Peyer's patch (tissue), 4 donors: ENCODE measurements at regions not wholly inside any gene's neighbourhood (a gene's known extent, or its start where the extent isn't known, plus 50 kb on each side); places are given as distances from the start of the nearest gene placed in this dataset.

Experiments used
- DNase-seq, 3 donors: peaks; one replicate each; pipeline ENCODE4 v3.0.0-alpha.2; 2017 to 2019
- H3K27ac ChIP-seq, 4 donors: fragments of 200-600 bp; sonication (generic); one replicate each; pipeline ENCODE4 v1.5.1; 2016 to 2019
- H3K27me3 ChIP-seq, 2 donors: fragments of 200-600 bp; sonication (generic); one replicate each; pipeline ENCODE4 v1.5.1; 2019
- H3K36me3 ChIP-seq, 3 donors: fragments of 200-600 bp; sonication (generic); one replicate each; pipeline ENCODE4 v1.5.1; 2016 to 2019
- H3K4me1 ChIP-seq, 4 donors: fragments of 200-600 bp; sonication (generic); one replicate each; pipeline ENCODE4 v1.5.1; 2016 to 2019
- H3K4me3 ChIP-seq, 4 donors: fragments of 200-600 bp; sonication (generic); 1 replicate in 3 of 4; 2 replicates in 1 of 4; pipeline ENCODE4 v1.5.1; 2016 to 2019; ENCODE audit warnings: mild to moderate bottlenecking in 1 of 4
- H3K9me3 ChIP-seq, 4 donors: fragments of 200-600 bp; sonication (generic); one replicate each; pipeline ENCODE4 v1.5.1; 2016 to 2019; ENCODE audit warnings: mild to moderate bottlenecking in 1 of 4
- CTCF ChIP-seq, 6 experiments: fragments of 450-650 bp in 4 of 6; fragments of 200-600 bp in 2 of 6; sonication (generic) in 1 of 6; IDR thresholded peaks; one replicate each; pipeline ENCODE4 v1.5.1; 2017 to 2019; ENCODE audit warnings: antibody characterized with exemption in 6 of 6, mild to moderate bottlenecking in 3 of 6, moderate library complexity in 1 of 6
- POLR2A ChIP-seq, 2 donors: fragments of 450-650 bp; IDR thresholded peaks; one replicate each; pipeline ENCODE4 v1.5.1; 2017; ENCODE audit warnings: antibody characterized with exemption in 2 of 2, mild to moderate bottlenecking in 2 of 2, moderate library complexity in 2 of 2

DNA sequence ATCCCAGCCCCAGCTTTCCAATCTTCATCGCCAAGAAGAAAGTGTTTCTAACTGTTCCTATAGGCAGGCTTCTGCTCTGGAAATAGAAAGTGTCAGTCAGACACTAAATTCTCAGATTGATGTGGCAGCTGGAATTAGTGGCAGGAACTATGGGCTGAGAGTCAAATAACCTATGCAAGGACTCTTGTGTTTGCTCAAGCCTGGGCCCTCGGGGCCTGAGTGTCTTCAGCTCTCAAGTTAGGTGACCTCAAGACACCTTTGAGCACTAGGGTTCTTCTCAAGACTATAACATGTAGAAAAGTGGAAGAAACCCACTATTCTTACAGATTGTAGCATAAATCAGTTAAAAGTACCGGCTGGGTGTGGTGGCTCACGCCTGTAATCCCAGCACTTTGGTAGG is 694.5 kb downstream of the RNF144A start:
- Histone ChIP-seq H3K4me1 (no peaks in the 10 kb centered on the region), H3K27ac (no peak overlapping the region), H3K4me3 (no peak overlapping the region), H3K27me3 (no peaks in the 10 kb centered on the region), H3K36me3 (no peaks in the 10 kb centered on the region), H3K9me3 (no peaks in the 10 kb centered on the region)
- DNase-seq, result no peak
- no peak for TF ChIP-seq CTCF (IDR thresholded peaks at IDR 0.05)
- TF ChIP-seq POLR2A (IDR thresholded peaks at IDR 0.05), result no peak

GRCh38 chr2:7612969-7613368 is 695.8 kb downstream of the RNF144A start:
- H3K9me3 ChIP-seq, result no peaks in the 10 kb centered on the region
- DNase-seq, result no peak
- TF ChIP-seq CTCF (IDR thresholded peaks at IDR 0.05), result no peak
- TF ChIP-seq POLR2A (IDR thresholded peaks at IDR 0.05), result no peak

DNA sequence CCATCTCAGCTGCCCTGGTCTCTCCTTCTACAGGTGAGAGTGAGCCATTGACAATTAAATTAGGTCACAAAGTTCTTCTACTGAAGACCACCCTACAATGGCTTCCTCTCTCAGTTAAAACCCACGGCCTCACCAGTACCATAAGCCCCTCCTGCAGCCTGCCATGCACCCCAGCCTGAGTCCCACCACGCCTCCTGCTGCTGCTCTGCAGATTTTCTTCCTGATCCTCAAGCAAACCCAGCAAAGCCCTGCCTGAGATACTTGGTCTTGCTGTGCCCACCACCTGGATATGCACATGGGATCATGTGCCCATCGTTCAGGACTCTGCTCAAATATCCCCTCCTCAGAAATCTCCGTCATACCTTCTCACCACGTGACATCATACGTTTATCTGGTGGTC is 696.6 kb downstream of the RNF144A start:
- H3K36me3 ChIP-seq, result no peaks in the 10 kb centered on the region
- H3K4me1 ChIP-seq, result no peaks in the 10 kb centered on the region
- no peak overlapping the region for H3K4me3 ChIP-seq
- no peaks in the 10 kb centered on the region for H3K9me3 ChIP-seq
- TF ChIP-seq CTCF (IDR thresholded peaks at IDR 0.05) (no peak), POLR2A (IDR thresholded peaks at IDR 0.05) (no peak)
- no peaks in the 10 kb centered on the region for H3K27me3 ChIP-seq
- DNase-seq, result no peak
- no peak overlapping the region for H3K27ac ChIP-seq

More at GRCh38 chr2:7612969-7613368, 695.8 kb downstream of the RNF144A start:
- Histone ChIP-seq H3K27ac (no peak overlapping the region), H3K4me1 (no peaks in the 10 kb centered on the region), H3K27me3 (no peaks in the 10 kb centered on the region), H3K4me3 (no peak overlapping the region), H3K36me3 (no peaks in the 10 kb centered on the region)

- H3K27me3 ChIP-seq, result no peaks in the 10 kb centered on the region
- H3K36me3 ChIP-seq, result no peaks in the 10 kb centered on the region
These were observed 700.8 kb downstream of the RNF144A start for GRCh38 chr2:7618031-7618430.

DNA sequence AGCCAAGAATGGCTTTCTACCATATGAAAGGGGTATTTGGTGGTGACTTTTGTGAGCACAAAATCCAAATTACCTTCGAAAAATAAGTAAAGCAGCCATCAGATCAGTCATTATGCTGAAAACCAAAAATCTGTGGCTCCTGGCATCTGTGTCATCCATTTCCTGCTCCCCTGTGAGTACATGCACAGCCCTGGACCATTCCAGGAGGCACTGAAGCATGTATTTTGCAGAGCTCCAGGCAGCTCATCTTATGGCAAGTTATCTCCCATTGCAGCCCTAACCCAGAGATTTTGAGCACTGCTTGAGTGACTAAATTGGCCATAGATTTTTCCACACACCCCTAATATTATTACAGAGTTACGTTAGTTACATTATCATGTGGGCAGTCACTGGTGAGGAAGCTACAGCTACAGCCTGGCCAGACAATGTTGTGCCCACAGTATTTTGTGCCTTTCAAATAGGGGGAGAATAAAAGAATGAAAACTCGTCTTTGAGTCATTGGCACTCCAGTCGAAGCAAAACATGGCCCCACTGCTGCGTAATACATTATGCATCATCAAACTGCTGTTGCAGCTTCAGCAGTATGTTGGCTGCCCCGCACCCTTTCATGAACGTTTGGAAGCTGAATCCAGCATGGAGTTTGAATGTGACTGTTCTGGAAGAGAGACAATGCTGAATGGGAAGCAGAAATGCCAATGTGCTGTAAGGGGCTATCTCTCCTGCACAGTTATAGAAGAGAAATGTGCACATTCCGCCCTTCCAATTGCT is 702.2 kb downstream of the RNF144A start:
- Histone ChIP-seq H3K4me1 (no peaks in the 10 kb centered on the region), H3K27ac (no peak overlapping the region), H3K4me3 (no peak overlapping the region), H3K36me3 (no peaks in the 10 kb centered on the region), H3K9me3 (no peaks in the 10 kb centered on the region), H3K27me3 (no peaks in the 10 kb centered on the region)
- TF ChIP-seq POLR2A (IDR thresholded peaks at IDR 0.05), result no peak
- TF ChIP-seq CTCF (IDR thresholded peaks at IDR 0.05), result no peak
- DNase-seq, result no peak

More at GRCh38 chr2:7618031-7618430, 700.8 kb downstream of the RNF144A start:
- Histone ChIP-seq H3K9me3 (no peaks in the 10 kb centered on the region), H3K4me3 (no peak overlapping the region), H3K27ac (no peak overlapping the region), H3K4me1 (no peaks in the 10 kb centered on the region)
- DNase-seq, result no peak
- no peak for TF ChIP-seq POLR2A (IDR thresholded peaks at IDR 0.05)
- TF ChIP-seq CTCF (IDR thresholded peaks at IDR 0.05), result no peak
